GM23338 (cell line): ENCODE measurements at regions not wholly inside any gene's neighbourhood (a gene's known extent, or its start where the extent isn't known, plus 50 kb on each side); places are given as distances from the start of the nearest gene placed in this dataset.

ENCODE experiments used
- ATAC-seq: fragments of 200-7000 bp; cut with Tn5 transposase; 3 replicates; pipeline ENCODE4 v1.9.1; 2020
- DNase-seq: peaks from one replicate; pipeline ENCODE4 v3.0.0-alpha.2; 2015; ENCODE audit warnings: low spot score
- H2AFZ ChIP-seq: fragments of 200-600 bp; sonication (generic); 2 replicates; pipeline ENCODE4 v1.8.0; 2016; ENCODE audit warnings: antibody characterized with exemption, mild to moderate bottlenecking, moderate library complexity
- H3F3A ChIP-seq: fragments of 200-600 bp; sonication (generic); replicated peaks from 2 replicates; pipeline ENCODE4 v1.8.0; 2017; ENCODE audit warnings: antibody characterized with exemption, mixed run types, low read depth
- H3K27ac ChIP-seq: fragments of 200-600 bp; sonication (generic); 2 replicates; pipeline ENCODE4 v1.6.1; 2016; ENCODE audit warnings: low read depth
- H3K27me3 ChIP-seq: fragments of 200-600 bp; sonication (generic); 2 replicates; pipeline ENCODE4 v1.8.0; 2016; ENCODE audit warnings: mild to moderate bottlenecking, mixed run types, moderate library complexity; ENCODE audit not compliant: insufficient read depth
- H3K36me3 ChIP-seq: fragments of 200-600 bp; sonication (generic); 2 replicates; pipeline ENCODE4 v1.8.0; 2016; ENCODE audit warnings: mild to moderate bottlenecking; ENCODE audit not compliant: insufficient read depth
- H3K4me1 ChIP-seq: fragments of 200-600 bp; sonication (generic); 2 replicates; pipeline ENCODE4 v1.8.0; 2016; ENCODE audit warnings: mild to moderate bottlenecking, moderate library complexity; ENCODE audit not compliant: insufficient read depth
- H3K4me2 ChIP-seq: fragments of 200-600 bp; sonication (generic); 2 replicates; pipeline ENCODE4 v1.7.1; 2017; ENCODE audit warnings: mixed run types
- H3K4me3 ChIP-seq: fragments of 200-600 bp; sonication (generic); 2 replicates; pipeline ENCODE4 v1.6.1; 2016; ENCODE audit warnings: mixed run types
- H3K79me2 ChIP-seq: fragments of 200-600 bp; sonication (generic); replicated peaks from 2 replicates; pipeline ENCODE4 v1.8.0; 2017; ENCODE audit warnings: mild to moderate bottlenecking; ENCODE audit not compliant: insufficient read depth
- H3K9me2 ChIP-seq: fragments of 200-600 bp; sonication (generic); 2 replicates; pipeline ENCODE4 v1.8.0; 2017; ENCODE audit not compliant: insufficient read depth
- H4K20me1 ChIP-seq: fragments of 200-600 bp; sonication (generic); replicated peaks from 2 replicates; pipeline ENCODE4 v1.8.0; 2017; ENCODE audit warnings: mild to moderate bottlenecking; ENCODE audit not compliant: insufficient read depth
- H3K27ac Mint-ChIP-seq: 2 replicates; pipeline ENCODE4 v1.8.0; 2020; ENCODE audit warnings: inconsistent platforms, mild to moderate bottlenecking, moderate library complexity, mixed read lengths
- H3K27me3 Mint-ChIP-seq: 3 replicates; pipeline ENCODE4 v1.8.0; 2022; ENCODE audit warnings: low read depth, mild to moderate bottlenecking, moderate library complexity, mixed read lengths, inconsistent platforms; ENCODE audit not compliant: insufficient read depth, poor library complexity
- H3K36me3 Mint-ChIP-seq: 3 replicates; pipeline ENCODE4 v1.8.0; 2021; ENCODE audit warnings: low read depth, mild to moderate bottlenecking, inconsistent platforms, moderate library complexity, mixed read lengths
- H3K4me1 Mint-ChIP-seq: 3 replicates; pipeline ENCODE4 v1.8.0; 2020; ENCODE audit warnings: mild to moderate bottlenecking, inconsistent platforms, mixed read lengths
- H3K4me3 Mint-ChIP-seq: 3 replicates; pipeline ENCODE4 v1.8.0; 2021; ENCODE audit warnings: moderate library complexity, mild to moderate bottlenecking, inconsistent platforms, mixed read lengths
- H3K9me3 Mint-ChIP-seq: 3 replicates; pipeline ENCODE4 v1.8.0; 2020; ENCODE audit warnings: moderate library complexity, mild to moderate bottlenecking, inconsistent platforms, mixed read lengths
- CREB1 ChIP-seq: fragments of 250-450 bp; sonication (Bioruptor Pico); IDR thresholded peaks from 2 replicates; pipeline ENCODE4 v1.5.0; 2020; ENCODE audit warnings: low read depth, mild to moderate bottlenecking, moderate library complexity
- CTCF ChIP-seq, 2 experiments: fragments of 200-600 bp in 1 of 2; sonication (generic) in 1 of 2; conservative IDR thresholded peaks; 2 replicates each; pipeline versions ENCODE4 v1.5.1 to v1.6.1; 2016 to 2017; ENCODE audit warnings: antibody characterized with exemption in 2 of 2, low read depth in 2 of 2, mild to moderate bottlenecking in 2 of 2, moderate library complexity in 1 of 2
- EZH2 ChIP-seq: fragments of 200-600 bp; sonication (generic); IDR thresholded peaks from one replicate; pipeline ENCODE4 v1.8.0; 2017; ENCODE audit warnings: antibody characterized with exemption, mild to moderate bottlenecking, low read depth; ENCODE audit not compliant: unreplicated experiment
- EZH2phosphoT487 ChIP-seq: fragments of 200-600 bp; sonication (generic); IDR thresholded peaks from one replicate; pipeline ENCODE4 v1.8.1; 2018; ENCODE audit warnings: antibody characterized with exemption; ENCODE audit not compliant: unreplicated experiment
- JUNB ChIP-seq: IDR thresholded peaks from one replicate; pipeline ENCODE4 v1.6.1; 2016; ENCODE audit warnings: antibody characterized with exemption; ENCODE audit not compliant: unreplicated experiment
- NANOG ChIP-seq: IDR thresholded peaks from 2 replicates; pipeline ENCODE4 v1.6.1; 2016; ENCODE audit warnings: antibody characterized with exemption, borderline replicate concordance
- POLR2AphosphoS5 ChIP-seq: IDR thresholded peaks from 2 replicates; pipeline ENCODE4 v1.6.1; 2016; ENCODE audit warnings: antibody characterized with exemption, low read depth
- REST ChIP-seq: IDR thresholded peaks from one replicate; pipeline ENCODE4 v1.6.1; 2018; ENCODE audit warnings: antibody characterized with exemption; ENCODE audit not compliant: unreplicated experiment
- STAT1 ChIP-seq: IDR thresholded peaks from one replicate; pipeline ENCODE4 v1.6.1; 2016; ENCODE audit warnings: antibody characterized with exemption; ENCODE audit not compliant: unreplicated experiment
- ZNF114 ChIP-seq: fragments of 250-450 bp; sonication (Bioruptor Pico); IDR thresholded peaks from 2 replicates; pipeline ENCODE4 v1.5.0; 2020; ENCODE audit warnings: mild to moderate bottlenecking, moderate library complexity
- ZNF331 ChIP-seq: fragments of 250-450 bp; sonication (Bioruptor Pico); IDR thresholded peaks from 2 replicates; pipeline ENCODE4 v1.5.0; 2020; ENCODE audit warnings: low read depth, mild to moderate bottlenecking, moderate library complexity
- ZNF462 ChIP-seq: fragments of 250-450 bp; sonication (Bioruptor Pico); IDR thresholded peaks from 2 replicates; pipeline ENCODE4 v1.5.0; 2020; ENCODE audit warnings: mild to moderate bottlenecking, moderate library complexity
- TF ChIP-seq, protein P1 (sequence below): IDR thresholded peaks from 2 replicates; pipeline ENCODE4 v1.6.1; 2016; ENCODE audit warnings: antibody characterized with exemption

- Mint-ChIP-seq H3K9me3 (no peaks in the 10 kb centered on the region), H3K4me1 (peaks cover 5% of the 10 kb centered on the region; the same call in 1 of the 3 replicates), H3K36me3 (no peaks in the 10 kb centered on the region), H3K27me3 (no peaks in the 10 kb centered on the region), H3K27ac (no peak overlapping the region), H3K4me3 (no peak overlapping the region)
- no peaks in the 10 kb centered on the region for H3K36me3 ChIP-seq
- no peaks in the 10 kb centered on the region for H4K20me1 ChIP-seq
- H3K9me2 ChIP-seq = no peaks in the 10 kb centered on the region; the same call in 1 of the 2 replicates
- H3K27ac ChIP-seq = no peak overlapping the region
- TF ChIP-seq EZH2phosphoT487 (no peak), ZNF462 (CRISPR knock-in tag) (no peak), CREB1 (CRISPR knock-in tag) (no peak), ZNF331 (CRISPR knock-in tag) (no peak), EZH2 (no peak), CTCF (conservative IDR thresholded peaks at IDR 0.05; ENCODE audit: low read depth in 2 of 2) (no peak), POLR2AphosphoS5 (no peak), REST (no peak), STAT1 (no peak), JUNB (no peak), ZNF114 (CRISPR knock-in tag) (no peak), NANOG (no peak)
- TF ChIP-seq, protein P1, sequence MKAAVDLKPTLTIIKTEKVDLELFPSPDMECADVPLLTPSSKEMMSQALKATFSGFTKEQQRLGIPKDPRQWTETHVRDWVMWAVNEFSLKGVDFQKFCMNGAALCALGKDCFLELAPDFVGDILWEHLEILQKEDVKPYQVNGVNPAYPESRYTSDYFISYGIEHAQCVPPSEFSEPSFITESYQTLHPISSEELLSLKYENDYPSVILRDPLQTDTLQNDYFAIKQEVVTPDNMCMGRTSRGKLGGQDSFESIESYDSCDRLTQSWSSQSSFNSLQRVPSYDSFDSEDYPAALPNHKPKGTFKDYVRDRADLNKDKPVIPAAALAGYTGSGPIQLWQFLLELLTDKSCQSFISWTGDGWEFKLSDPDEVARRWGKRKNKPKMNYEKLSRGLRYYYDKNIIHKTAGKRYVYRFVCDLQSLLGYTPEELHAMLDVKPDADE = no peak
- no peak for ATAC-seq
- DNase-seq = no peak
- H3F3A ChIP-seq = no peaks in the 10 kb centered on the region
- H2AFZ ChIP-seq = no peak overlapping the region
- no peak overlapping the region for H3K4me3 ChIP-seq
- no peaks in the 10 kb centered on the region for H3K79me2 ChIP-seq
- H3K27me3 ChIP-seq = no peaks in the 10 kb centered on the region
- H3K4me1 ChIP-seq = no peaks in the 10 kb centered on the region
- no peak overlapping the region for H3K4me2 ChIP-seq
These were observed 594.7 kb downstream of the ADGRL2 start for GRCh38 chr1:82395440-82395839.
